ENCODE measurements at regions not wholly inside any gene's neighbourhood (a gene's known extent, or its start where the extent isn't known, plus 50 kb on each side); places are given as distances from the start of the nearest gene placed in this dataset.

DNA sequence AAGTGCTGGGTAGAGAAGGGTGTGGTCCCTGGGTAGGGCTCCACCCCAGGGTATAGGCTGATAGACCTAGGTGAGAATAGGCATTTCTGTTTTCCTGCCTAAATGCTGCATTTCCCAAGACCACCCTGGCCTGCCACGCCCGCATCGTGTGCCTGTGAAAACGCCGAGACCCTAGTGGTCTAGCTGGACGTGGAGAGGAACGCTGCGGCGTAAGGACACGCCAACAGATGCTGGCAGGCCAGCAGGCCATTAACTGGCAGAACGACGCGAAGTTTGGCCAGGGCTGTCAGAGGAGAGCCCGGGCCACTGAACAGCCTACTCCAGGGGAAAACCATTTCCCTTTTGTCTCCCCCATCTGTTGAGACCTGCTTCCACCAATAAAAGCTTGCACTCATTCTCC, 373.2 kb upstream of the FIGN start:
- no peak for DNase-seq (ENCODE audit: low read depth, low spot score)
- H3K4me3 ChIP-seq (ENCODE audit: low read depth, low read length) = no peak overlapping the region
- ChIA-PET CTCF (no interaction called here), POLR2A (no interaction called here)
- TF ChIP-seq, protein P1, sequence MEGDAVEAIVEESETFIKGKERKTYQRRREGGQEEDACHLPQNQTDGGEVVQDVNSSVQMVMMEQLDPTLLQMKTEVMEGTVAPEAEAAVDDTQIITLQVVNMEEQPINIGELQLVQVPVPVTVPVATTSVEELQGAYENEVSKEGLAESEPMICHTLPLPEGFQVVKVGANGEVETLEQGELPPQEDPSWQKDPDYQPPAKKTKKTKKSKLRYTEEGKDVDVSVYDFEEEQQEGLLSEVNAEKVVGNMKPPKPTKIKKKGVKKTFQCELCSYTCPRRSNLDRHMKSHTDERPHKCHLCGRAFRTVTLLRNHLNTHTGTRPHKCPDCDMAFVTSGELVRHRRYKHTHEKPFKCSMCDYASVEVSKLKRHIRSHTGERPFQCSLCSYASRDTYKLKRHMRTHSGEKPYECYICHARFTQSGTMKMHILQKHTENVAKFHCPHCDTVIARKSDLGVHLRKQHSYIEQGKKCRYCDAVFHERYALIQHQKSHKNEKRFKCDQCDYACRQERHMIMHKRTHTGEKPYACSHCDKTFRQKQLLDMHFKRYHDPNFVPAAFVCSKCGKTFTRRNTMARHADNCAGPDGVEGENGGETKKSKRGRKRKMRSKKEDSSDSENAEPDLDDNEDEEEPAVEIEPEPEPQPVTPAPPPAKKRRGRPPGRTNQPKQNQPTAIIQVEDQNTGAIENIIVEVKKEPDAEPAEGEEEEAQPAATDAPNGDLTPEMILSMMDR (IDR thresholded peaks at IDR 0.05; ENCODE audit: insufficient read depth, low read length, missing control alignments) = no peak

DNA sequence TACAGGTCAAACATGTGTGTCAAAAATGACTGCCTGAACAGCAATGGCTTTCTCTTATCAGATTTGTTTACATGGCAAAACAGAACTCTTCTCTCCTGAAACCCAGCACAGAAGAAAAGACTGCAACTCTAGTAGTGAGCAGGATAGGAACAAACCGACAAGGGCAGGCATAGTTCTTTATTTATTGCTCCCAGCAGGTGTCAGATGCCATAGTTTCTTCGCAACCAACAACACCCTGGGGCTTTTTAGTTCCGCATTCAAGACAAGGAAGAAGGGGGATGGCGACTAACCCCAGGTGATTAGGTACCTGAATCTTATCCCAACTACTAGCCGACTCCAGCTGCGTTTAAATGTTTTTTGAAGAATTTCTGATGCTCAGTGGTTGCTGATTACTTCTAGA, 367.5 kb upstream of the FIGN start:
- ChIA-PET POLR2A (no interaction called here), CTCF (no interaction called here)
- H3K4me3 ChIP-seq (ENCODE audit: low read depth, low read length) = no peak overlapping the region
- DNase-seq (ENCODE audit: low read depth, low spot score) = no peak
- TF ChIP-seq, protein P1 (IDR thresholded peaks at IDR 0.05; ENCODE audit: insufficient read depth, low read length, missing control alignments) = no peak

DNA sequence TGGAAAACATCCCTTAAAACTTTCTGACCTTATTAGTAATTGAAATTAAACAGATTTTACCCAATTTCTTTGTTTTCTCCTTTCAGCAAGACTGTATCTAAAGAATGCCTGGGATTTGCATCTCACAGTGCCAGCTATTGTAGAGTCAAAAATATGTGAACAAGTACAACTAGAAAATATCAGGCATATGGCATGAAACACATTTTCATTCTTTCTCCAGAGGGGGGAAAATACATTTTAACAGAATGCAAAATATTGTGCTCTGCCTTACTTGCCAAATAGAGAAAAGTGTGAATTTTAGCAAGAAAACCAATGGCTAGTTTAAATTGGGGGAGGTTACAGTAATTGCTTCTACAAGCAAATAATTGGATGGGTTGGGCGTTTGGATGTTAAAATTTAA, 366.6 kb upstream of the FIGN start:
- TF ChIP-seq, protein P1 (IDR thresholded peaks at IDR 0.05; ENCODE audit: insufficient read depth, low read length, missing control alignments) = no peak
- POLR2A ChIA-PET = no interaction called here
- no peak overlapping the region for H3K4me3 ChIP-seq (ENCODE audit: low read depth, low read length)
- CTCF ChIA-PET = no interaction called here
- DNase-seq (ENCODE audit: low read depth, low spot score) = no peak

DNA sequence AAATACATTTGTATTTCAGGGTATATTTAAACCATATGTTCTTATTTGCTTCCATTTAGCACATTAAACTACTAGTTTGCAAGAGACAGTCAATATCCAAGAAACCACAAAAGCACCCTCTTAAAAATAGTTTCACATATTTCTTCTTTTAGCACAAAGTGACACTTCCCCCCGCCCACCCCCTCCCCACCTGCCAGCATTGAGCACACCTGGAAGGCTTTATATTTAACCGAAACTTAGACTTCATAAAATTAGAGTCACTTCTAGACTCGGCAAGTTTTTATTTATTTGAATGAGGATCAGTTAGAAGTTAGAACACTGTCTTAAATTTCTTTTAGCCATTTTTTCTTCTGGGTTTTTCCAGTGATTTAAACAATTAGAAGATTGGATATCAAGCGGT, 355.9 kb upstream of the FIGN start:
- POLR2A ChIA-PET = no interaction called here
- TF ChIP-seq, protein P1 (IDR thresholded peaks at IDR 0.05; ENCODE audit: insufficient read depth, low read length, missing control alignments) = no peak
- CTCF ChIA-PET = no interaction called here

DNA sequence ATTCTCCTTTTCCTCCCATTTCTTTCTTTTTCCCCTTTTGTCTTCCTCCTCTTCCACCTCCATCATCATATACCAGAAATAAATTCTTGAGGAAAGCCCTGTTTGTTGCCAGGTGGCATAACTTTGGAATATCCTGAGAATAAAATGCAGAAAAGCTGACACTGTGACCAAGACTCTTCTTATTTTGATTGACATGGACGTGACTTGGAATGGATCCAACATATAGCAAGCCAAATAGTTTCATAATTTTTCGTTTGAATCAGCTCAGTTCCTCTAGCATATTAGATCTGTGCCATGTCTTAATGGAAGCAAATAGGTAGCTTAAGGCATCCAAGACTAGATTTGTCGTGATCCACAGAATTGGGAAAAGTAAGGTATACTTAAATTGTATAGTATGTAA, 354.7 kb upstream of the FIGN start:
- no peak overlapping the region for H3K4me3 ChIP-seq (ENCODE audit: low read depth, low read length)
- CTCF ChIA-PET = no interaction called here
- TF ChIP-seq, protein P1 (IDR thresholded peaks at IDR 0.05; ENCODE audit: insufficient read depth, low read length, missing control alignments) = no peak
- no peak for DNase-seq (ENCODE audit: low read depth, low spot score)
- POLR2A ChIA-PET = no interaction called here

More for the DNA sequence above, 355.9 kb upstream of the FIGN start:
- H3K4me3 ChIP-seq (ENCODE audit: low read depth, low read length) = no peak overlapping the region
- no peak for DNase-seq (ENCODE audit: low read depth, low spot score)

DNA sequence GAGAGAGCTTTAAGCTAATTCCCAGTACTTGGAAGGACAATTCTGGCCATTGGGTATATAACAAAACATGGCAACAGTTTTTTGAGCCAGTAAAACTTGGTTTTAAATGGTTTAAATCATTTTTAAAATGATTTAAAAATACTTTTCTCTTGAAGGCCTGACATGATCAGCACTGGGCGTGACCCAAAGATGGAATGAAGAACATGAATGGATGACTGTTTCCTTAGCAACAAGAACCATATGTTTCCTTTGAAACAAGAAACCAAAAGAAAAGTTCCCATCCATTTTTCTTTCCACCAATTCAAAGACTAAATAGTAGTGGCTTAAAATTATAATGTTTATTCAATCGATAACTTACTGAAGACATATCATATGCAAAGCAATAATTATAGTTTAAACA, 348.3 kb upstream of the FIGN start:
- TF ChIP-seq, protein P1 (IDR thresholded peaks at IDR 0.05; ENCODE audit: insufficient read depth, low read length, missing control alignments) = no peak
- no peak overlapping the region for H3K4me3 ChIP-seq (ENCODE audit: low read depth, low read length)
- POLR2A ChIA-PET = no interaction called here
- CTCF ChIA-PET = no interaction called here
- DNase-seq (ENCODE audit: low read depth, low spot score) = no peak

Data from AG04449 (cell line).